SK-N-MC (cell line): ENCODE measurements at regions not wholly inside any gene's neighbourhood (a gene's known extent, or its start where the extent isn't known, plus 50 kb on each side); places are given as distances from the start of the nearest gene placed in this dataset.

Experiments used
- EZH2 ChIP-seq: fragments of 200-600 bp; sonication (generic); IDR thresholded peaks from one replicate; pipeline ENCODE4 v1.6.1; 2017; ENCODE audit warnings: antibody characterized with exemption
- FOXP2 ChIP-seq: optimal IDR thresholded peaks from 2 replicates; pipeline ENCODE3; 2011; ENCODE audit warnings: mild to moderate bottlenecking, moderate library complexity; ENCODE audit not compliant: insufficient read depth; ENCODE audit errors: extremely low read length, control extremely low read depth
- POLR2AphosphoS5 ChIP-seq: IDR thresholded peaks from 2 replicates; pipeline ENCODE4 v1.6.1; 2012; ENCODE audit warnings: mild to moderate bottlenecking, low read depth, low read length, borderline replicate concordance

GRCh38 chr4:101411926-101412325, 64.6 kb upstream of the PPP3CA start:
- TF ChIP-seq EZH2: no peak
- TF ChIP-seq POLR2AphosphoS5: no peak
- no peak for TF ChIP-seq FOXP2
